NCI-H82 (cell line): ENCODE measurements at regions not wholly inside any gene's neighbourhood (a gene's known extent, or its start where the extent isn't known, plus 50 kb on each side); places are given as distances from the start of the nearest gene placed in this dataset.
"Not testable (repeated sequence)": the region's sequence is repeated elsewhere in the genome, so short reads cannot be mapped to it uniquely, and the experiment has no call there.

ENCODE experiments used
- DNase-seq: peaks from one replicate; lab custom pipeline; 2025; lab: John Stamatoyannopoulos, UW

- peak; percentile 68 for DNase-seq
Measured at GRCh38 chr2:138390316-138390945, 111.1 kb upstream of the SPOPL start.

DNA sequence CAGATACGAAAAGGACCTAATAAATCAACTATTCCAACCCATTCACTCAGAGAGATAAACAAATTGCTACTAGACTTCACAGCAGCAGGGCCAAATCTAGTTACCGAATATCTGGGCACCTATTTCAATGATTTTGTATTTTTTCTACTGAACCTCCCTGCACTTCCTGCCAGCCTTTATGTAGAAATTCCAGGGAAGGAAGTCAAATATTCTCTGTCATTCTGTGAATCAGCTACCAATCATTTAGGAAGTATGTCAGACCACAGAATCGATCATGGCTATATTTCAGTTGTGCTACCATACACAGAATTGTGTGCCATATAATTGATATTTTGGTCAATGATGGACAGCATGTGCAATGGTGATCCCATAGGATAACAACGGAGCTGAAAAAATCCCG is 109.6 kb upstream of the SPOPL start:
- no peak for DNase-seq

DNA sequence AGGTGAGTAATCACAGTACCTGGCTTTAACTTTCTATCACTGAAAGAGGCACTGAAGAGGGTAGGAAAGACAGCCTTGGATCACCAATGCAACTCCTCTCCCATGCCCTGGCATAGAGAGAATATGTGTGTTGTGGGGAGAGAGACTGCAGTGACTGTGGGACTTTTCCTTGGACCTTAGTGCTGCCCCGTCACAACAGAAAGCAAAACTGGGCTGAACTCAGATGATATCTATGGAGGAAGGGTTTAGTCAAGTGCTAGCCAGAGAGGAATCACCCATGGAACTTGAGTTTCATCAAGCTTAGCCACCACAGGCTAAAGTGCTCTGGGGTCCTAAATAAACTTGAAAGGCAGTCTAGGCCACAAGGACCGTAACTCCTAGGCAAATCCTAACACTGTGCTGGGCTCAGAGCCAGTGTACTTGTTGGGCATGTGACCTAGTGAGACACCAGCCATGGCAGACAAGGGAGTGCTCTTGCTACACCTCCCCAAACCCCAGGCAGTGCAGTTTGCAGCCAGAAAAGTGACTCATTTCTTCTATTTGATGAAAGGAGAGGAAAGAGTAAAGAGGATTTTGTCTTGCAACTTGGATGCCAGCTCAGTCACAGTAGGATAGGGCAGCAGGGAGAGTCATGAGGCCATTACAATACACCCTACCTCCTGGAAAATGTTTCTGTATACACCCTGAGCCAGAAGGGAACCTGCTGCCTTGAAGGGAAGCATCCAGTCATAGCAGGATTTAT is 105.8 kb upstream of the SPOPL start:
- DNase-seq: no peak

GRCh38 chr2:138396843-138397242 is 104.7 kb upstream of the SPOPL start:
- DNase-seq: no peak

DNA sequence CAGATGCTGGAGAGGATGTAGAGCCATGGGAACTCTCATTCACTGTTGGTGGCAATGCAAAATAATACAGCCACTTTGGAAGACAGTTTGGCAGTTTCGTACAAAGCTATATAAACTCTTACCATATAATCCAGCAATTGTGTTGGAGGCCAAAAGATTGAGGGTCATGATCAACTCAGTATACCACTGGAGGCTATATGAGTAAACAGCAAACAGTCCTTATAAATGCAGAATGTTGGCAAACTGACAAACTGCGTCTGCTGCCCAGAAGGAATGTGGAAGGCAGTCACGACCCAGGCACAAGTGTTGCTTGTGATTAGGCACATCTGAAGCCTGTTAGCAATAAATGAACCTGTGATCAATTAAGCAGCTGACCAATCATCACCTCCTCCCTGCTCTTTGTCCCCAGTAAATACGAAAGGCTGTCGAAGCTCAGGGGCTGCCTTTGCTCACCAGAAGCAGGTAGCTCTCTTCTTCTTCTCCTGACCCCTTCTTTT is 98.1 kb upstream of the SPOPL start:
- DNase-seq: no peak

DNA sequence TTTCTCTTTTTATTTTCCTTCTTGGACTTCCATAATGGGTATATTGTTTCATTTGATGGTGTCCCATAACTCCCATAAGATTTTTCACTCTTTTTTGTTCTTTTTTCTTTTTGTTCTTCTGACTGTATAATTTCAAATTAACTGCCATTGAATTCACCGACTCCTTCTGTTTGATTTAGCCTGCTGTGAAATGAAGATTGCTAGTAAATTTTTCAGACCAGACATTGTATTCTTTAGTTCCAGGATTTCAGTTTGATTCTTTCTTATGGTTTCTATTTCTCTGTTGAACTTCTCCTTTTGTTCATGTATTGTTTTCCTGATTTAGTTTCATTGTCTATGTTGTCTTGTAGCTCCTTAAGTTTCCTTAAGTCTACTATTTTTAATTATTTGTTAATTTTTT is 87.6 kb upstream of the SPOPL start:
- DNase-seq: no peak

- no peak for DNase-seq
Measured at GRCh38 chr2:138415985-138416384, 85.6 kb upstream of the SPOPL start.

- DNase-seq: no peak
Measured at GRCh38 chr2:138418453-138418852, 83.1 kb upstream of the SPOPL start.

GRCh38 chr2:138421315-138421970 is 80.1 kb upstream of the SPOPL start:
- no peak for DNase-seq

DNA sequence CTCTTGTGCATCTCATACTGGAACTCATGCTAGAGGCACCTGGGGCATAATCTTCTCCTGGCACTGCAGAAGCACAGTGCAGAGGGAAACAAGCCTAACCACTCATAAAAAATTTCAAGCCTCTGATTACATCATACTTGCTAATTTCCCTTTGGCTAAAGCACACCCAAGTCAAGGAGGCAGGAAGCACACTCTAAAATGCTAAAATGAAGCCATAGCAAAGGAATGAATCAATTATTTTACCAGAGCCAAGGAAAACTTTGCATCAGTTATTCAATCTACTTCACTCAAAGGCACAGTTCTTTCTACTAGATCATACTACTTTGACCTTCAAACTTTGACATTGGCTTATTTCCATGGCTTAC is 79.6 kb upstream of the SPOPL start:
- no peak for DNase-seq

DNA sequence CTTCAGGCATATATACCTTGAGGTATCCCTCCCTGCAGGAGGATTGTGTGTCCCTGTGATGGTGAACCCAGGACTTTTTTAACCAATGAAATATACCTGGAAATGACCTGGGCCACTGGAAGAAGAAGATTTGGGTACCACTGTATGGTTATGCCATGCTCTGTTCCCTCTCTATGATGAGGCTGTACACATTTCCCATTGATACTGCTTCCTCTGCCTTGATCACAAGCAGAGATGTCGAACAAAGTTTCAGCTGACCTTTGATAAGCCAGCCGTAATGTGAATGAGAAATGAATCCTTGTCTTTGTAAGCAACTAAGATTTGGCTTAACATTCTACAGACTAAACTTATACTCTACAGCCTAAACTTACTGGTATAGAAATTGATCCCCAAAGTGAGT is 78.4 kb upstream of the SPOPL start:
- no peak for DNase-seq

GRCh38 chr2:138423745-138424144 is 77.8 kb upstream of the SPOPL start:
- DNase-seq: no peak

DNA sequence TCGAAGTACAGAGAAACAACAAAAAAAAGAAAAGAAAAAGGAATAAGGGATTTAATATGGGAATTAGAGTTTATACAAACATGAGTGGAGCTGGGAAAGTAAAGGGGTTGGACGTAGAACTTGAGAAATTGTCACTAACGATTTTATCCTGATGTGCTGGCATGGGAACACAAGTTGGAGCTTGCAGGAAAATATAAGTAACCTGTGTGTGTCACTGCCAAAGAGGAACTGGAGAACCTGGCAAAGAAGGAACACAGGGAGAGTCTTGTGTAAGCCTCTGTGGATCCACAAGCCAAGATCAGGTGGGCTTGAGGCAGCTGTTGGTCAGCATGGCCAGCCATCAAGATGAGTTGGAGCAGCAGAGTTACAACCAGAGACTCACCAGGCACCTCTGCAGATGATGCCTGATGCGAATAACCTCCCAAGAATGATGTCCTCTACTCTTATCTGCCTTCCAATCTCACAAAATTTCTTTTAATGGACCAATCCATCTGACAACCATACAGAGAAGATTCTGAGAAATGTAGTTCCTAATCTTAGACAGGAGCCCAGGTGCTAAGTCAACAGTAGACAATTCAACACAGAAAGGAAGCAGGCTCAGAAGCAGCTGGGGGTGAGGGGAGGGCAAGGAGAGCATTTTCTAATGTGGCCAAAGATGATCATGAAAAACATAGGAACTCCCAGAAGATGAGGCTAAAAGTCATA is 77.0 kb upstream of the SPOPL start:
- no peak for DNase-seq

GRCh38 chr2:138426116-138426515 is 75.5 kb upstream of the SPOPL start:
- not testable (repeated sequence) for DNase-seq

DNA sequence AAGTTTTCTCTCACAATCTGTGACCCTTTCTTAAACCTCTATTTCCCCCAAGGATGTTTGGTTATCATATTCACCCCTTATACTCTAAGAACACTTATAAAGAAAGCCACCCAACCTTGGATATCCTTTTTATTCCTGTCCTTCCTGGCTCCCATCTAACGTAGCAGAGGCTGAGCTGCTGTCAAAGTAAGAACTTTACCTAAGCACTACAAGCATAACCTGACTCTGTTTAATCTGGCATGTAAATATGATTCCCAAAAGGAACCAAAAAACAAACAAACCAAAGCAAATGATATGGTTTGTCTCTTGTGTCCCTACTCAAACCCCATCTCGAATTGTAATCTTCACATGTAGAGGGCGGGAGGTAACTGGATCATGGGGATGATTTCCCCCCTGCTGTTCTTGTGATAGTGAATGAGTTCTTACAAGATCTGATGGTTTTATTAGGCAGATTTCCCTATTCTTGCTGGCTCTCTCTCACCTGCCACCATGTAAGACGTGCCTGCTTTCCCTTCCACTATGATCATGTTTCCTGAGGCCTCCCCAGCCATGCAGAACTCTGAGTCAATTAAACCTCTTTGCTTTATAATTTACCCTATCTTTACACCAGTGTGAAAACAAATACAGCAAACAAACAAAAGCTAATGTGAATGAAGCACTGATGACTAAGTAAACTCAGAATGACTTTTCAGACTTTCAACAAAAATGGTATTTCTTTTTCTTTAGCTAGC is 72.7 kb upstream of the SPOPL start:
- no peak for DNase-seq

DNA sequence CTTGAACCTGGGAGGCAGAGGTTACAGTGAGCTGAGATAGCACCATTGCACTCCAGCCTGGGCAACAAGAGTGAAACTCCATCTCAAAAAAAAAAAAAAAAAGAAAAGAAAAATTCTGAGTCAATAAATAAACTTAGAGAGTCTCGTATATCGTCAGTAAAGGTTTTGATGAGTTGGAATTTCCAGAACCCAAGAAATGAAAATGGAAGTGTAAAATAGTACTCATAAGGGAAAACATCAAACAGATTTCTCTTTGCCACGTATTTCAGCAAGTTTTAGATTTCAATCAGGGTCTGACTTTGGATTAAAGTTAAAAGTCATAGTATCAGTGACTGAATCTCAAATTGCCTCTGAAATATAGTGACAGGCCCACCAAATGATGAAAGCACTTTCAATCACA is 71.4 kb upstream of the SPOPL start:
- no peak for DNase-seq

- no peak for DNase-seq
Measured at GRCh38 chr2:138432971-138433370, 68.6 kb upstream of the SPOPL start.

DNA sequence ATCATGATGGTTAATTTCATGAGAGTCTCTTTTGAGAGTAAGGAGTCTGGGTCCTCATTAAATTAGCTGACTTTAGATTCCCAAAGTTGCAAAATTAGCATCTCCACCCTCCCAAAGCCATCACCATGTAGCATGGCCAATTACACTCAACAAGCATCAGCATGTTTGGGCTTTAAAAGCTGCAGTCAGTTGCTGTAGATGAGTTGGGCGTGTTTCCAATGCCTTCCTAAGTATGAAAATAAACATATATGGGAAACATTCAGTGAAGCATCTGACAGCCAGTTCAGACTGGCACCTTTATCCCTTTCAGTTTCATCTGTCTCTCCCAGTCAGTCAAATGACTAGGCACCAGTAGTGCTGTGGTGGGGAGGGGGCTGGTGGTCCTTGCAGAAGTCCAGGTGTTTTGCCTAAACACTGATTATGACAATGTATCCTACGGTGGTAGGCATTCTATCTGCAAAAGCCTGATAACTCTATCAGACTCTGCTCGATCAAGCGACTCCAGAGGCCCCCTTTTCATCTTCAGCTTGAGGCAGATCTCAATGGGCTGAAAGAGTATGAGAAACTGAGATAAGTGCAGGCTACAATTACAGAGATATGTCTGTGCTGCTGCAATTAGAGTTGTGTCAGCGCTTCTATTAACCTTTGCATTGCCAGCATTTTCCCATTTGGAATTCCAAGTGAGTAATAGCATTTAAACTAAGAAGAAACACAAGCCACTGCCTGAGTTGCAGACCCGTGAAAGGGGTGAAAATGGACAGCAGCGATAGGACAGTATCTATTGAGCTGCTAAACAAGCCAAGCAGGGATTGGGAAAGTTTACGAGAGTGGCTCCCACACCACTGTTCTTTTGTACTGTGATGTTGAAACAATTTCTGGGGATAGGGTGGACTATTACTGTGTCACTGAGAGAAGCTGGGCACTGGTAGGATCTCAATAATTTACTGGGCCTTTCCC is 67.3 kb upstream of the SPOPL start:
- no peak for DNase-seq

DNA sequence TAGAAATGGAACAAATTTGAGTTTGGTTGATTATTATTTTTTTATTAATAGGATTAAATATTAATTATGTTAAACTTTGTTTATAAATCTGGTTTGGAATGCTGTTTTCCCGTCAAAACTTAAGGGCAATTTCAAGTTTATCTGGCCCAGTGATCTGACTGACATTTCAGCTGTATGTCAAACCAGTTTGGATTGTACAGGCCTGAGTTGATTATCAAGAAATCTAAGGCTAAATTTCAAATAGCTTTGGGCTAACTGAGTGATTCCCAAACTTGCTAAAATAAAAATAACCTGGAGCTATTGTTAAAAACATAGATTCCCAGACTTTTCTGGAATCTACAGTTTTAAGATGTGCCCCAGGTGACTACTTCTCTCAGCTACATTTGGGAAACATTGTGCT is 65.9 kb upstream of the SPOPL start:
- DNase-seq: no peak

DNA sequence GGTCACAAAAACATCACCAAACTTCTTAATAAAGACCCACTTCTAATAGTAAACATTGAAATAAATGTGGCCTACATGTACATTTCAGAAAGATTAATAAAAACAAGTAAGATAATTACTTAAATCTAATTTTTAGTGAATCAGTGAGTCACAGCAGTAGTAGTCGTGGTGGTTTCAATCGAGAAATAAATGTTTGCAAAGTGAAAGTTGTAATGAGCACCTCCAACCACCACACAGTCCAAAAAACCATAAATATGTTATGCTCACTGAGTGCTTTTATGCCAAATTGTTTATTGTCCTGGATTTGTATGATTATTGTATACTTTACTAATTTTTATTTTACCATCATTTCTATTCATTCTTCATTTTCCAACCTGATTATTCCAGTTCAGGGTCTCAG is 61.8 kb upstream of the SPOPL start:
- no peak for DNase-seq

GRCh38 chr2:138440759-138441158 is 60.8 kb upstream of the SPOPL start:
- no peak for DNase-seq
